ENCODE measurements at regions not wholly inside any gene's neighbourhood (a gene's known extent, or its start where the extent isn't known, plus 50 kb on each side); places are given as distances from the start of the nearest gene placed in this dataset.

DNA sequence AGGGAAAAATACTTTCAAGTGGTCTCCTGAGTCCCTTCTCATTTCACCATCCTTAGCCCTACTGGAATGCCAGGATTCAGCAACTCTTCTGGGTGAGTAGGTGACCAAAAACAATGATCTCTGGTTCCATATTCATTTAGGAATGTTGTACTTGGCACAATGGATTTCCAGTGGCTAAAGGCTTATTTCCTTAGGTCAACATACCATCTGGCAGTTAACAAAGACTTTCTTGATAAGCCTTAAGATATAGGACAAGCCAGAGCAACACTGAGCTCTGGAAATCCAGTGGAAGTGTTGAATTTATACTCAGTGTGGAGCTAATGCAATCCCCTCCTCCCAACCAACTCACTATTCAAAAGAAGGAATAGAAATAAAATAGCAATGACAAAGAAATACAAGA is 139.4 kb upstream of the EMCN start:
- Histone ChIP-seq H3K36me3 (no peaks in the 10 kb centered on the region), H3K4me3 (no peak overlapping the region), H3K27me3 (replicated peaks; ENCODE audit: insufficient read depth) (no peaks in the 10 kb centered on the region), H3K4me1 (replicated peaks) (no peaks in the 10 kb centered on the region), H3K27ac (no peak overlapping the region), H3K9me3 (no peaks in the 10 kb centered on the region)
- intact Hi-C loops (cut with DNase I) = no loop called here
- no peak for DNase-seq (ENCODE audit: low spot score)
- TF ChIP-seq POLR2AphosphoS5 (IDR thresholded peaks at IDR 0.05) = no peak
- TF ChIP-seq, protein P1, sequence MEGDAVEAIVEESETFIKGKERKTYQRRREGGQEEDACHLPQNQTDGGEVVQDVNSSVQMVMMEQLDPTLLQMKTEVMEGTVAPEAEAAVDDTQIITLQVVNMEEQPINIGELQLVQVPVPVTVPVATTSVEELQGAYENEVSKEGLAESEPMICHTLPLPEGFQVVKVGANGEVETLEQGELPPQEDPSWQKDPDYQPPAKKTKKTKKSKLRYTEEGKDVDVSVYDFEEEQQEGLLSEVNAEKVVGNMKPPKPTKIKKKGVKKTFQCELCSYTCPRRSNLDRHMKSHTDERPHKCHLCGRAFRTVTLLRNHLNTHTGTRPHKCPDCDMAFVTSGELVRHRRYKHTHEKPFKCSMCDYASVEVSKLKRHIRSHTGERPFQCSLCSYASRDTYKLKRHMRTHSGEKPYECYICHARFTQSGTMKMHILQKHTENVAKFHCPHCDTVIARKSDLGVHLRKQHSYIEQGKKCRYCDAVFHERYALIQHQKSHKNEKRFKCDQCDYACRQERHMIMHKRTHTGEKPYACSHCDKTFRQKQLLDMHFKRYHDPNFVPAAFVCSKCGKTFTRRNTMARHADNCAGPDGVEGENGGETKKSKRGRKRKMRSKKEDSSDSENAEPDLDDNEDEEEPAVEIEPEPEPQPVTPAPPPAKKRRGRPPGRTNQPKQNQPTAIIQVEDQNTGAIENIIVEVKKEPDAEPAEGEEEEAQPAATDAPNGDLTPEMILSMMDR (IDR thresholded peaks at IDR 0.05) = no peak
- TF ChIP-seq POLR2A (IDR thresholded peaks at IDR 0.05) = no peak

DNA sequence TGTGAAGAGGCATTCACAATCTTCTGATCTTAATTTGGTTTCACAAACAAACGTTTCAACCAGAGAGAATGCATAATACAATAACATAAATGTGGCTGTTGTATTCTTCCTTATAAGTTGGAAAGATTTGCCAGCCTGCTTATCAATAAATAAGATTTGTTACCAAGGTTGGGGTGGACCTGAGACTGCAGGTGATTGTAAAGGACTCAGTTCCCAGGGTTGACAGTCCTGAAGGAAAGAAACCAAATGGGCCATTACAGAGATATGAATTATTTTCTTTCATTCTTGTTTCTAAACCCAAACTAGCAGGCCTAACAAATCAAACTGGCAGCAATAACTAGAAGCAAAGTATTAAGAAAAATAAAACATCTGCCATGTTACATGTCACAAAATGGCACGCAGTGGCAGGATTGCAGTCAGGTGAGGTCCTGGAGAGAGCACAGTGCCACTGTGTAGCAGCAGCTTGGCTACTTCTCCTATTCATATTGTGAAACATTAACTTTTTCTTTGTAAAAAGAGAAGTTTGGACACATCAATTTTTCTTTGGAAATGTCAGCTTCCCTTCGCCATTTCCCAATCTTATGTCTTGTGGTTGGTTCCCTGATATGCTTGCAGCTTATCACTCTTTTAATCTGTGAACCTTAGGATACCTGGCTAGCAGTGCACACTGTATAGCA is 133.8 kb upstream of the EMCN start:
- WGBS = 83% methylated on average over 3 of the region's 3 CpGs
- Histone ChIP-seq H3K27me3 (replicated peaks; ENCODE audit: insufficient read depth) (no peaks in the 10 kb centered on the region), H3K9me3 (no peaks in the 10 kb centered on the region), H3K4me3 (no peak overlapping the region), H3K4me1 (replicated peaks) (no peaks in the 10 kb centered on the region), H3K36me3 (no peaks in the 10 kb centered on the region), H3K27ac (no peak overlapping the region)
- DNase-seq (ENCODE audit: low spot score) = no peak
- intact Hi-C loops (cut with DNase I) = no loop called here
- TF ChIP-seq POLR2A (IDR thresholded peaks at IDR 0.05) = no peak
- TF ChIP-seq, protein P1 (IDR thresholded peaks at IDR 0.05) = no peak
- TF ChIP-seq POLR2AphosphoS5 (IDR thresholded peaks at IDR 0.05) = no peak

DNA sequence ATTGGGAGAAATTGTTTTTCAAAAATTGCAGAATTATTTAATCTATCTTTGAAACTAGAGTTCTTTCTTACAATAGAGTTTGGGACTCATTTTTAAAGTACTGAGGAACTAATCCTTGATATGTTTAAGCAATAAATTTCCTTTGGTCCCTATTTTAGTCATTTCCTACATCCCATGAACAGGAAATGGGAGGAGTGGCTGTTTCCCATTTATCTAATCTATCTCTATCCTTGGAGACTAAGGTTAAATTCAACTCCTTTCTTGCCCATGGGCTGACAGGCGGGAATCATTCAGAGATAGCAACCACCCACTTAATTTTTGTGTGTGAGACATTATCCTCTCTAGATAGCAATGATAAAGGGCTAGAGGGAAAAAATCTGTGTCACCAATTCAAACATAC is 131.6 kb upstream of the EMCN start:
- Histone ChIP-seq H3K4me3 (no peak overlapping the region), H3K4me1 (replicated peaks) (no peaks in the 10 kb centered on the region), H3K36me3 (no peaks in the 10 kb centered on the region), H3K27me3 (replicated peaks; ENCODE audit: insufficient read depth) (no peaks in the 10 kb centered on the region), H3K27ac (no peak overlapping the region), H3K9me3 (no peaks in the 10 kb centered on the region)
- 91% methylated on average over 1 of the region's 1 CpG for WGBS
- intact Hi-C loops (cut with DNase I) = no loop called here
- no peak for DNase-seq (ENCODE audit: low spot score)
- TF ChIP-seq POLR2A (IDR thresholded peaks at IDR 0.05) (no peak), POLR2AphosphoS5 (IDR thresholded peaks at IDR 0.05) (no peak)
- TF ChIP-seq, protein P1 (IDR thresholded peaks at IDR 0.05) = no peak

DNA sequence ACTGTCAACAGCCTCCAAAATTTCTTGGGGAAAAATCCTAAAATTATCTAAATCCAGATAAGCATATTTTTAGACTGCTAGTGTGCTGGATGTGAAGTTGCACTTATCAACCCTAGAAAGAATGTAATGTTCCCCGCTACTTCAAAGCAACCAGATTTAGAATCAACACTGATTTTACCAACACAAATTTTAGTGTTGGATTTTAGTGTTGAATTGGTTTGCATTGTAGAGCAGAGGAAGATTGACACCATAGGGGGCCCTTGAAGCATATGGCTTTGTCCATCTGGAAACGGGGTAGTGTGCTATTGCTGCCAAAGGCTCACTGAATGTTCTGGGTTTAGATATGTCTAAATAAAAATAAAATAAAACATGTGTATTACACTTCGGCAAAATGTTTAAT is 126.3 kb upstream of the EMCN start:
- no peak for DNase-seq (ENCODE audit: low spot score)
- Histone ChIP-seq H3K36me3 (no peaks in the 10 kb centered on the region), H3K9me3 (no peaks in the 10 kb centered on the region), H3K27ac (no peak overlapping the region), H3K27me3 (replicated peaks; ENCODE audit: insufficient read depth) (no peaks in the 10 kb centered on the region), H3K4me1 (replicated peaks) (no peaks in the 10 kb centered on the region), H3K4me3 (no peak overlapping the region)
- 65% methylated on average over 3 of the region's 3 CpGs for WGBS
- intact Hi-C loops (cut with DNase I) = no loop called here
- TF ChIP-seq POLR2A (IDR thresholded peaks at IDR 0.05) (no peak), POLR2AphosphoS5 (IDR thresholded peaks at IDR 0.05) (no peak)
- TF ChIP-seq, protein P1 (IDR thresholded peaks at IDR 0.05) = no peak

DNA sequence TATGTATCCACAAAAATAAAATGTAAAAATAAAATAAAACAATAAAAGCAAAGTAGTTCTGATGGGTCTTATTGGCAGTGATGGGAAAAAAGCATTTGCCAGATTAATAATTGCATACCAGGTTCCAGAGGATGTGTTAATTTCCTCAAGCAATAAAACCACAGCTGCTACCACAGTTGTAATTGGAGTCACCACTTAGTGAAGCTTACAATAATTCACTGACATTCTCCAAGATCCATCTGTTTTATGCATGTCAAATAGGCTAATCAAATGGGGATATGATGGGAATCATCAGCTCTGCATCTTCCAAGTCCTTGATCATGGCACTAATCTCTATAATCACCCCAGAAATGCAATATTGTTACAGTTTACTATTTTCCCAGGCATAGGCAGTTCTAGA is 123.5 kb upstream of the EMCN start:
- DNase-seq (ENCODE audit: low spot score) = no peak
- H3K36me3 ChIP-seq = no peaks in the 10 kb centered on the region
- intact Hi-C loops (cut with DNase I) = no loop called here
- H3K27me3 ChIP-seq (replicated peaks; ENCODE audit: insufficient read depth) = no peaks in the 10 kb centered on the region
- H3K9me3 ChIP-seq = no peaks in the 10 kb centered on the region
- no peaks in the 10 kb centered on the region for H3K4me1 ChIP-seq (replicated peaks)
- TF ChIP-seq, protein P1 (IDR thresholded peaks at IDR 0.05) = no peak
- TF ChIP-seq POLR2A (IDR thresholded peaks at IDR 0.05) = no peak
- TF ChIP-seq POLR2AphosphoS5 (IDR thresholded peaks at IDR 0.05) = no peak
- no peak overlapping the region for H3K4me3 ChIP-seq
- H3K27ac ChIP-seq = no peak overlapping the region

Measured in prostate gland (tissue), 2 donors.